GM23338 (cell line): ENCODE measurements at regions not wholly inside any gene's neighbourhood (a gene's known extent, or its start where the extent isn't known, plus 50 kb on each side); places are given as distances from the start of the nearest gene placed in this dataset.

Experiments used
- EZH2 ChIP-seq: fragments of 200-600 bp; sonication (generic); IDR thresholded peaks from one replicate; pipeline ENCODE4 v1.8.0; 2017; ENCODE audit warnings: antibody characterized with exemption, mild to moderate bottlenecking, low read depth; ENCODE audit not compliant: unreplicated experiment
- POLR2AphosphoS5 ChIP-seq: IDR thresholded peaks from 2 replicates; pipeline ENCODE4 v1.6.1; 2016; ENCODE audit warnings: antibody characterized with exemption, low read depth
- ZNF331 ChIP-seq: fragments of 250-450 bp; sonication (Bioruptor Pico); IDR thresholded peaks from 2 replicates; pipeline ENCODE4 v1.5.0; 2020; ENCODE audit warnings: low read depth, mild to moderate bottlenecking, moderate library complexity
- TF ChIP-seq, protein P1 (sequence below), 2 experiments: fragments of 200-600 bp in 1 of 2; sonication (generic) in 1 of 2; conservative IDR thresholded peaks; 2 replicates each; pipeline versions ENCODE4 v1.5.1 to v1.6.1; 2016 to 2017; ENCODE audit warnings: antibody characterized with exemption in 2 of 2, low read depth in 2 of 2, mild to moderate bottlenecking in 2 of 2, moderate library complexity in 1 of 2

DNA sequence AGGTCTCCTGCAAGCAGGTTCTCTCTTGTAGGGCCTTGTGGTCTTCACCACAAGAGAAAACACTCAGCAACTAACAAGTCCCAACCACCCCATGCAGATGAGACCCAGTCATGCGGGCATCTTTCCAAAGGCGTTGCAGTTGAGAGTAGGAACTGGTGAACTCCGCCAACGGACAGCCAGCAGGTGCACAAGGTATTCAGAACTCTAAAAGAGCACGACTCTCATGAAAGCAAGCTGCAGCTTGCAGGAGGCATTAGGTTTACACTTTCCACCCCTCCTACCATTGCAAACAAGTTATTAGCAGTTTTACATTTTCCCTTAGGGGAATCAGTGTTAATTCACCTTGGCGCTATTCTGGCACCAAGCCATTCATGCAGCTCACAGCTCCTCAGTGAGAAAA is 173.4 kb upstream of the KIT start:
- TF ChIP-seq EZH2 (no peak), POLR2AphosphoS5 (no peak), ZNF331 (no peak)
- TF ChIP-seq, protein P1, sequence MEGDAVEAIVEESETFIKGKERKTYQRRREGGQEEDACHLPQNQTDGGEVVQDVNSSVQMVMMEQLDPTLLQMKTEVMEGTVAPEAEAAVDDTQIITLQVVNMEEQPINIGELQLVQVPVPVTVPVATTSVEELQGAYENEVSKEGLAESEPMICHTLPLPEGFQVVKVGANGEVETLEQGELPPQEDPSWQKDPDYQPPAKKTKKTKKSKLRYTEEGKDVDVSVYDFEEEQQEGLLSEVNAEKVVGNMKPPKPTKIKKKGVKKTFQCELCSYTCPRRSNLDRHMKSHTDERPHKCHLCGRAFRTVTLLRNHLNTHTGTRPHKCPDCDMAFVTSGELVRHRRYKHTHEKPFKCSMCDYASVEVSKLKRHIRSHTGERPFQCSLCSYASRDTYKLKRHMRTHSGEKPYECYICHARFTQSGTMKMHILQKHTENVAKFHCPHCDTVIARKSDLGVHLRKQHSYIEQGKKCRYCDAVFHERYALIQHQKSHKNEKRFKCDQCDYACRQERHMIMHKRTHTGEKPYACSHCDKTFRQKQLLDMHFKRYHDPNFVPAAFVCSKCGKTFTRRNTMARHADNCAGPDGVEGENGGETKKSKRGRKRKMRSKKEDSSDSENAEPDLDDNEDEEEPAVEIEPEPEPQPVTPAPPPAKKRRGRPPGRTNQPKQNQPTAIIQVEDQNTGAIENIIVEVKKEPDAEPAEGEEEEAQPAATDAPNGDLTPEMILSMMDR (conservative IDR thresholded peaks at IDR 0.05; ENCODE audit: low read depth in 2 of 2): no peak
